ENCODE measurements at regions not wholly inside any gene's neighbourhood (a gene's known extent, or its start where the extent isn't known, plus 50 kb on each side); places are given as distances from the start of the nearest gene placed in this dataset.

GRCh38 chr9:11417782-11418181 is 805.0 kb upstream of the PTPRD start:
- no peak for TF ChIP-seq ZNF274 (IDR thresholded peaks at IDR 0.05; ENCODE audit: low read depth, low read length)
- TF ChIP-seq YY1 (IDR thresholded peaks at IDR 0.05; ENCODE audit: insufficient read depth, insufficient read length), result no peak
- no peak for TF ChIP-seq SUZ12 (IDR thresholded peaks at IDR 0.05; ENCODE audit: extremely low read depth, insufficient read depth, insufficient read length)
